GM20000 (cell line): ENCODE measurements at regions not wholly inside any gene's neighbourhood (a gene's known extent, or its start where the extent isn't known, plus 50 kb on each side); places are given as distances from the start of the nearest gene placed in this dataset.

Experiments used
- DNase-seq: peaks from one replicate; pipeline ENCODE4 v3.0.0; 2012; ENCODE audit warnings: low spot score
- TF ChIP-seq, protein P1 (sequence below): IDR thresholded peaks from 2 replicates; pipeline ENCODE4 v1.5.1; 2012; ENCODE audit warnings: mild to moderate bottlenecking, control low read depth; ENCODE audit errors: extremely low read depth, missing control alignments

DNA sequence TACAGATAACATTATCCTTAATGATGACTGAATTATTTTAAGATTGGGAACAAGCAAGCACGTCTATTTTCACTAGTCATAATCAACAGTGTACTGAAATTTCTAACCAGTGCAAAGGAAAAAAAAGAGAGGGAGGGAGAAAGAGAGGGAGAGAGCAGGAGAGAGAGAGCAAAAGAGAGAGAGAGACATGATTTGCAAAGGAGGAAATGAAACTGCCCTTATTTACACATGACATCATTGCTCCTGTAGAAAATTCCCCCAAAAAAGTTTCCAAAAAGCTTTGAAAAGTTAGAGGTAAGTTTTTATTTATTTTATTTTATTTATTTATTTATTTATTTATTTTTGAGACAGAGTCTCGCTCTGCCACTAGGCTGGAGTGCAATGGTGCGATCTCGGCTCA, 355.3 kb upstream of the CELF4 start:
- DNase-seq = no peak
- TF ChIP-seq, protein P1, sequence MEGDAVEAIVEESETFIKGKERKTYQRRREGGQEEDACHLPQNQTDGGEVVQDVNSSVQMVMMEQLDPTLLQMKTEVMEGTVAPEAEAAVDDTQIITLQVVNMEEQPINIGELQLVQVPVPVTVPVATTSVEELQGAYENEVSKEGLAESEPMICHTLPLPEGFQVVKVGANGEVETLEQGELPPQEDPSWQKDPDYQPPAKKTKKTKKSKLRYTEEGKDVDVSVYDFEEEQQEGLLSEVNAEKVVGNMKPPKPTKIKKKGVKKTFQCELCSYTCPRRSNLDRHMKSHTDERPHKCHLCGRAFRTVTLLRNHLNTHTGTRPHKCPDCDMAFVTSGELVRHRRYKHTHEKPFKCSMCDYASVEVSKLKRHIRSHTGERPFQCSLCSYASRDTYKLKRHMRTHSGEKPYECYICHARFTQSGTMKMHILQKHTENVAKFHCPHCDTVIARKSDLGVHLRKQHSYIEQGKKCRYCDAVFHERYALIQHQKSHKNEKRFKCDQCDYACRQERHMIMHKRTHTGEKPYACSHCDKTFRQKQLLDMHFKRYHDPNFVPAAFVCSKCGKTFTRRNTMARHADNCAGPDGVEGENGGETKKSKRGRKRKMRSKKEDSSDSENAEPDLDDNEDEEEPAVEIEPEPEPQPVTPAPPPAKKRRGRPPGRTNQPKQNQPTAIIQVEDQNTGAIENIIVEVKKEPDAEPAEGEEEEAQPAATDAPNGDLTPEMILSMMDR = no peak

DNA sequence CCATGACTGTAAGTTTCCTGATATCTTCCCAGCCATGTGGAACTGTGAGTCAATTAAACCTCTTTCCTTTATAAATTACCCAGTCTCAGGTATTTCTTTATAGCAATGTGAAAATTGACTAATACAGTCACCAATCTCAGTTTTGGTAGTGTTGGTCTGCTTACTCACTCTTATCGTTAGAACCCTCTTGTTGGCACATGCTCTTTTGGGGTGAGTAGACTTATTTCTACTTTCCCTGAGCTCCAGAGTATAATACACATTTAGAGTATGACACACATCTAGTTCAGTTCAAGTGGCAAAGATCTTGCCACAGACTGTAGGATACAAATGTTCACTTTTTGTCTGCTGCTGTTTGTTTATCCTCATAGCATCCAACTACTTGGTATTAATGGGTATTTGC, 347.5 kb upstream of the CELF4 start:
- no peak for DNase-seq
- TF ChIP-seq, protein P1 = no peak

DNA sequence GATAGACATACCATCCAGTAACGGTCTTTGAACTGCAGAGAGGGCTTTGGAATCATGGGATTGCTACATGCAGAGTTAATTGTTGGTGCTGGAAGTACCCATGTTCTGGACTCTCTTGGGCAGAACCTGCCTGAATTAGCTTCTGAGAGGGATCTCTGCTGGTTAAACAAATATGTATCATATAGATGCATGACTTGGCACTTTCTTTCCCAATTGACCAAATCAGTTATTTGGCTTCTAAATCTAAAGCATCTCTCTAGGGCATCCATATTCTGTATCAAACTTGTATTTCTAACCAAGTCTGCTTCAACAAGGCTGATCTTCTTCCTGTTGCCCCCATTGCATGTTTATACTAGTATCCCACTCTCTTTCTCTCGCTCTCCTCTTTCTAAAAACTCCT, 336.7 kb upstream of the CELF4 start:
- TF ChIP-seq, protein P1 = no peak
- no peak for DNase-seq

DNA sequence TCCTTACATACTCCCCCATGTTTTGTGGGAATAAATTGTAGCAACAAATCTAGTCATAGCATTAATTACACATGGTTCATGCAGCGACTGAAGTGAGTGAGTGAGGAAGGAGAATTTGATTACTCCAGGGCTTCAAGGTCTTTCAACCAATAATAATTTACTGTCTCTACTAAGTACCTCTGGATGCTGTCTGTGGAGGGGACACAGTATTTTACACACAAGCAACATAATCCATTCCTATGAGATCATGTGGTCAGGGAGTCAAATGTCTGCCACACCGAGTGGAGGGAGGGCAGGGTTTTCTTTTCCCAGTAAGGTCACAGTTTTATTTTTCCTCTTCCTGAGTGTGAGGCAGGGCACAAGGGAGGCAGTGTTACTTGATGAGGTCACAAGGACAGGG, 334.7 kb upstream of the CELF4 start:
- no peak for DNase-seq
- TF ChIP-seq, protein P1 = no peak

DNA sequence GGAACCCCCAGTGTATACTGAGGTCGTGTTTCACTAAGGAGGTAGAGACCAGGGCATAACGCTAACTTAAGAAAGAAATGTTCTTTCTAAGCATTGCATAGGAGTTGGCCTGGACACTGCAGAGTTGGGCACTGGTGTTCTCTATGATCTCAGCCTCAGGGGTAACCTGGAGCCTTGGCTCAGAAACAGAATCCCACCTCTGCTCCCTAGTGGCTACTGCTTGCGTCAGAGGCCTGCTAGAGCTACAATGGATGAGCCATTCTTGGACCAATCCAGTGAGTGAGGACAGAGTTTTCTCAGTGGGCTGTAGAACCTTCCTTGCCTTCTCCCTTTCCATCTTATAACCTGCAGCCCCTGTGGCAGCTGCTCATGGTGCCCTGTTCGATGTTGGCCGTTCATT, 324.4 kb upstream of the CELF4 start:
- TF ChIP-seq, protein P1 = no peak
- no peak for DNase-seq

DNA sequence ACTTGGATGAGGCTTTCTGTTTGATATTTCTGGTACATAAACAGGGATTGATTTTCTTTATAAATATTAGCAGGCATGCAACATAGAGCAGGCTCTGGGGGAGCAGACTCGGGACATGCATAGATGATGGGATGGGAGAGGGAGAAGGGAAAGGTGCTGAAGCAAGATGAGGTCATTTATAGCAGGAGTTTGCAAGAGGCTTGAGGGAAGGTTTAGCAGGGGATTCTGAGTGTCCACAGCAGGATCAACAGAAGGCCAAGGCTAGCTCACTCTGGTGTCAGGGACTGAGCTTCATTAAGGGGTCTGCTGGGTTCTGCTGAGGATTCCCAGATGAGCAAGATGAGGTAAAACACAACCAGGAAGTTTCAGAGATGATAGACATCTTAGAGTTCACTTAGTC, 309.1 kb upstream of the CELF4 start:
- TF ChIP-seq, protein P1 = no peak

DNA sequence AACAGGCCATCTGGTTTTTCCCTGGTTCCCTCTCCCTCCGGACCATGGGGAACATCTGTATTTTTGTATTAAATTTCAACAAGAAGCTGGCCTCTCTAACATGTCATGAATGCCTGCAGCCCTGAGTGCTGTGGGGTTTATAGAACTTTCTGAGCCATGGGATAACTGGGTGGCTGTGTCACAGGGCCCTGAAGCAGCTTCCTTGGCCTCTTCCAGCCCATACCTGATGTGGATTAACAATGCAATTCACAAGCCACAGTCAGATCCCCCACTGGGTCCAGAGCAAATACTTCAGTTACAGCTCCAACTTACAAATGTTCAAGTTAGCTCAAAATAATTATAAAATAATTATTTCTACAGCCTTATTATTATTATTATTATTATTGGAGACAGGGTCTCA, 307.8 kb upstream of the CELF4 start:
- TF ChIP-seq, protein P1 = no peak
- no peak for DNase-seq

More for the DNA sequence above, 309.1 kb upstream of the CELF4 start:
- DNase-seq = no peak

DNA sequence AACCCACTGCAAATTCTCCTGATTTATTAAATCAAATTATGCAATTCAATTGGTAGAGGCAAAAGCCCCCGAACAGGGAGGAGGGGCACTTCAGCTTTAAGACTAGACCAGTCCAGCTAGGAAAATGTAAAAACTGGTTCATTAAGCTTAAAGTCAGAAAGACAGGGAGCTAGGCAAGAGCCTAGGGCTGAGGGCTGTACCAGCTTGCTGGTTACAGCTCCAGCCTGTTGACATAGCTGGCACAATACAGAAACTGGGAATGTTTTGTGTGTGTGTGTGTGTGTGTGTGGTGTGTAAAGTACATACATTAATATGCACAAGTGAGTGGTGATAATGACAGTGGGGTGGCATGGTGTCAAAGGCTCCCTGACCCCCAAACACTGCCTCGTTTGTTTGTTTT, 307.0 kb upstream of the CELF4 start:
- TF ChIP-seq, protein P1 = no peak
- DNase-seq = no peak
